DND-41 (cell line): ENCODE measurements at regions not wholly inside any gene's neighbourhood (a gene's known extent, or its start where the extent isn't known, plus 50 kb on each side); places are given as distances from the start of the nearest gene placed in this dataset.

Source experiments
- ATAC-seq: fragments of 200-7000 bp; cut with Tn5 transposase; 3 replicates; pipeline ENCODE4 v1.9.1; 2021; ENCODE audit warnings: low read depth; ENCODE audit not compliant: insufficient read depth
- DNase-seq: peaks from one replicate; pipeline ENCODE4 v3.0.0-alpha.2; 2020
- H2AFZ ChIP-seq: 2 replicates; pipeline ENCODE4 v1.6.0; 2012; ENCODE audit warnings: low read depth, low read length
- H3K27ac ChIP-seq: 2 replicates; pipeline ENCODE4 v1.5.1; 2012; ENCODE audit warnings: low read length, inconsistent platforms
- H3K27me3 ChIP-seq: fragments of 200-600 bp; sonication (generic); 2 replicates; pipeline ENCODE4 v1.6.0; 2012; ENCODE audit warnings: low read length, mild to moderate bottlenecking, inconsistent platforms; ENCODE audit not compliant: insufficient read depth, poor library complexity
- H3K36me3 ChIP-seq: 2 replicates; pipeline ENCODE4 v1.5.1; 2012; ENCODE audit warnings: low read length, inconsistent platforms; ENCODE audit not compliant: insufficient read depth
- H3K4me1 ChIP-seq: 2 replicates; pipeline ENCODE4 v1.5.1; 2012; ENCODE audit warnings: mild to moderate bottlenecking, low read length; ENCODE audit not compliant: insufficient read depth
- H3K4me2 ChIP-seq: 2 replicates; pipeline ENCODE4 v1.6.0; 2012; ENCODE audit warnings: mild to moderate bottlenecking, moderate library complexity, low read length, inconsistent platforms; ENCODE audit not compliant: insufficient read depth
- H3K4me3 ChIP-seq, 2 experiments: fragments of 200-600 bp in 1 of 2; shearing (Covaris generic) in 1 of 2; 2 replicates each; pipeline ENCODE4 v1.5.1; 2012 to 2016; ENCODE audit warnings: inconsistent platforms in 2 of 2, low read length in 2 of 2, mild to moderate bottlenecking in 2 of 2, low read depth in 1 of 2, moderate library complexity in 1 of 2
- H3K79me2 ChIP-seq: 2 replicates; pipeline ENCODE4 v1.6.0; 2012; ENCODE audit warnings: low read length, inconsistent platforms; ENCODE audit not compliant: insufficient read depth
- H3K9ac ChIP-seq: 2 replicates; pipeline ENCODE4 v1.6.0; 2012; ENCODE audit warnings: low read depth, mild to moderate bottlenecking, inconsistent platforms, low read length, moderate library complexity
- H3K9me3 ChIP-seq: 2 replicates; pipeline ENCODE4 v1.5.1; 2012; ENCODE audit warnings: low read length, moderate library complexity, mild to moderate bottlenecking, inconsistent platforms; ENCODE audit not compliant: insufficient read depth, severe bottlenecking
- H4K20me1 ChIP-seq: 2 replicates; pipeline ENCODE4 v1.6.0; 2012; ENCODE audit warnings: low read length; ENCODE audit not compliant: insufficient read depth
- CTCF ChIP-seq: IDR thresholded peaks from 2 replicates; pipeline ENCODE4 v1.5.1; 2012; ENCODE audit warnings: borderline replicate concordance, low read length, moderate library complexity, mild to moderate bottlenecking; ENCODE audit not compliant: poor library complexity, severe bottlenecking; ENCODE audit errors: extremely low read depth
- EZH2 ChIP-seq: IDR thresholded peaks from 3 replicates; pipeline ENCODE4 v1.6.1; 2012; ENCODE audit warnings: borderline replicate concordance, low read depth, mild to moderate bottlenecking, moderate library complexity, low read length, inconsistent platforms; ENCODE audit not compliant: severe bottlenecking

- Histone ChIP-seq H3K4me2 (no peak overlapping the region), H3K27me3 (no peaks in the 10 kb centered on the region), H3K9me3 (no peaks in the 10 kb centered on the region), H4K20me1 (no peaks in the 10 kb centered on the region), H2AFZ (no peak overlapping the region), H3K79me2 (no peaks in the 10 kb centered on the region), H3K27ac (no peak overlapping the region), H3K36me3 (no peaks in the 10 kb centered on the region), H3K4me3 (no peak overlapping the region), H3K9ac (no peak overlapping the region), H3K4me1 (no peaks in the 10 kb centered on the region)
- no peak for DNase-seq
- TF ChIP-seq EZH2 (no peak), CTCF (no peak)
- no peak for ATAC-seq
These were observed 176.5 kb upstream of the PRICKLE1 start for GRCh38 chr12:42766026-42766425.

GRCh38 chr12:42763682-42764081 lies 174.1 kb upstream of the PRICKLE1 start:
- Histone ChIP-seq H3K79me2 (no peaks in the 10 kb centered on the region), H3K27me3 (no peaks in the 10 kb centered on the region), H3K27ac (no peak overlapping the region), H2AFZ (no peak overlapping the region), H3K4me3 (no peak overlapping the region), H4K20me1 (no peaks in the 10 kb centered on the region), H3K4me1 (no peaks in the 10 kb centered on the region), H3K9me3 (no peaks in the 10 kb centered on the region), H3K36me3 (no peaks in the 10 kb centered on the region), H3K9ac (no peak overlapping the region), H3K4me2 (no peak overlapping the region)
- ATAC-seq, result no peak
- TF ChIP-seq CTCF, result no peak
- no peak for TF ChIP-seq EZH2
- DNase-seq, result no peak

- Histone ChIP-seq H3K4me3 (no peak overlapping the region), H2AFZ (no peak overlapping the region), H3K27ac (no peak overlapping the region), H3K79me2 (no peaks in the 10 kb centered on the region), H4K20me1 (no peaks in the 10 kb centered on the region), H3K9ac (no peak overlapping the region), H3K4me1 (no peaks in the 10 kb centered on the region), H3K4me2 (no peak overlapping the region), H3K36me3 (no peaks in the 10 kb centered on the region), H3K27me3 (no peaks in the 10 kb centered on the region), H3K9me3 (no peaks in the 10 kb centered on the region)
- TF ChIP-seq EZH2 (no peak), CTCF (no peak)
- DNase-seq (no peak), ATAC-seq (no peak)
These were observed 172.9 kb upstream of the PRICKLE1 start for GRCh38 chr12:42762395-42762925.
